ENCODE measurements at regions not wholly inside any gene's neighbourhood (a gene's known extent, or its start where the extent isn't known, plus 50 kb on each side); places are given as distances from the start of the nearest gene placed in this dataset.

- TF ChIP-seq ZNF251 (CRISPR knock-in tag; IDR thresholded peaks at IDR 0.05) (no peak), GATAD1 (CRISPR knock-in tag; IDR thresholded peaks at IDR 0.05) (no peak)
Measured at GRCh38 chr4:180688480-180688879, 1554.7 kb upstream of the TENM3 start (continued).

- in situ Hi-C loops (cut with HindIII; ENCODE audit: extremely low pct_ligation_motif_present, low pct_unique_long_range_greater_than_20kb) = no loop called here
- ChIA-PET CTCF (ENCODE audit: low intra/inter-chr PET ratio, low total read pairs) (no interaction called here), POLR2A (no interaction called here)
- Histone ChIP-seq H2AFZ (ENCODE audit: low read length) (no peak overlapping the region), H3K4me2 (ENCODE audit: low read depth, low read length) (no peak overlapping the region), H3K9me3 (ENCODE audit: low read length) (peaks cover 19% of the 10 kb centered on the region), H3K79me2 (ENCODE audit: insufficient read depth, low read length) (no peaks in the 10 kb centered on the region), H3K9ac (ENCODE audit: insufficient read depth, low read depth, low read length) (no peak overlapping the region), H3K36me3 (replicated peaks in 1 of 2; ENCODE audit: control insufficient read depth in 1 of 2, insufficient read depth in 2 of 2, low read length in 2 of 2) (no peaks in the 10 kb centered on the region), H3K27me3 (ENCODE audit: control insufficient read depth in 1 of 2, insufficient read depth in 2 of 2, low read length in 2 of 2) (no peaks in the 10 kb centered on the region), H3K27ac (ENCODE audit: extremely low read length, insufficient read depth, low read length) (no peak overlapping the region), H3K4me3 (replicated peaks in 1 of 3; ENCODE audit: insufficient read depth in 1 of 3, low read depth in 2 of 3, low read length in 3 of 3) (no peak overlapping the region), H4K20me1 (ENCODE audit: insufficient read depth, low read length) (no peaks in the 10 kb centered on the region), H3K4me1 (ENCODE audit: insufficient read depth, low read length) (no peaks in the 10 kb centered on the region)
- TF ChIP-seq TMF1 (CRISPR knock-in tag; IDR thresholded peaks at IDR 0.05; ENCODE audit: low read depth) (no peak), ZNF510 (CRISPR knock-in tag; IDR thresholded peaks at IDR 0.05; ENCODE audit: low read depth) (no peak), SRSF4 (IDR thresholded peaks at IDR 0.05; ENCODE audit: low read depth, low read length, poor library complexity, severe bottlenecking) (no peak), ZNF496 (CRISPR knock-in tag; IDR thresholded peaks at IDR 0.05; ENCODE audit: insufficient replicate concordance) (no peak), ZNF343 (CRISPR knock-in tag; IDR thresholded peaks at IDR 0.05) (no peak), SPEN (CRISPR knock-in tag; IDR thresholded peaks at IDR 0.05; ENCODE audit: low read depth) (no peak), PHF8 (CRISPR knock-in tag; IDR thresholded peaks at IDR 0.05) (no peak), ZNF431 (CRISPR knock-in tag; IDR thresholded peaks at IDR 0.05; ENCODE audit: borderline replicate concordance, low read depth) (no peak), FOXA1 (IDR thresholded peaks at IDR 0.05) (no peak), FOXA1 (CRISPR knock-in tag; IDR thresholded peaks at IDR 0.05) (no peak)
- BruUV-seq (replicated peaks) = no TSS peak
- FAIRE-seq = no peak
- intact Hi-C loops (cut with micrococcal nuclease; ENCODE audit: unreplicated experiment) = no loop called here
- DNase-seq (ENCODE audit: low spot score) = no peak
- no peak for ATAC-seq
- 2% methylated on average over 1 of the region's 1 CpG for WGBS (ENCODE audit: low lambda C conversion rate)
Measured at GRCh38 chr4:180694875-180695274, 1548.3 kb upstream of the TENM3 start.

All from HepG2 (cell line).